Osteocyte (in vitro differentiated cells): ENCODE measurements at regions not wholly inside any gene's neighbourhood (a gene's known extent, or its start where the extent isn't known, plus 50 kb on each side); places are given as distances from the start of the nearest gene placed in this dataset.

Experiments used
- DNase-seq: peaks from one replicate; pipeline ENCODE4 v3.0.0; 2021; ENCODE audit warnings: mixed read lengths; ENCODE audit not compliant: unreplicated experiment; ENCODE audit errors: extremely low spot score
- H3K27ac Mint-ChIP-seq: one replicate; pipeline ENCODE4 v1.8.0; 2021; ENCODE audit warnings: mild to moderate bottlenecking, mixed read lengths; ENCODE audit not compliant: unreplicated experiment
- H3K27me3 Mint-ChIP-seq: one replicate; pipeline ENCODE4 v1.8.0; 2021; ENCODE audit warnings: mixed read lengths; ENCODE audit not compliant: unreplicated experiment
- H3K36me3 Mint-ChIP-seq: one replicate; pipeline ENCODE4 v1.8.0; 2021; ENCODE audit warnings: mixed read lengths; ENCODE audit not compliant: unreplicated experiment
- H3K4me1 Mint-ChIP-seq: one replicate; pipeline ENCODE4 v1.8.0; 2021; ENCODE audit warnings: mixed read lengths; ENCODE audit not compliant: unreplicated experiment
- H3K4me3 Mint-ChIP-seq: one replicate; pipeline ENCODE4 v1.8.0; 2021; ENCODE audit warnings: mild to moderate bottlenecking, moderate library complexity, mixed read lengths; ENCODE audit not compliant: unreplicated experiment
- H3K9me3 Mint-ChIP-seq: one replicate; pipeline ENCODE4 v1.8.0; 2021; ENCODE audit warnings: mixed read lengths; ENCODE audit not compliant: unreplicated experiment
- CTCF ChIP-seq: fragments of 200-600 bp; sonication (generic); IDR thresholded peaks from 2 replicates; pipeline ENCODE4 v1.5.0; 2021; ENCODE audit warnings: antibody characterized with exemption, mild to moderate bottlenecking, moderate library complexity

DNA sequence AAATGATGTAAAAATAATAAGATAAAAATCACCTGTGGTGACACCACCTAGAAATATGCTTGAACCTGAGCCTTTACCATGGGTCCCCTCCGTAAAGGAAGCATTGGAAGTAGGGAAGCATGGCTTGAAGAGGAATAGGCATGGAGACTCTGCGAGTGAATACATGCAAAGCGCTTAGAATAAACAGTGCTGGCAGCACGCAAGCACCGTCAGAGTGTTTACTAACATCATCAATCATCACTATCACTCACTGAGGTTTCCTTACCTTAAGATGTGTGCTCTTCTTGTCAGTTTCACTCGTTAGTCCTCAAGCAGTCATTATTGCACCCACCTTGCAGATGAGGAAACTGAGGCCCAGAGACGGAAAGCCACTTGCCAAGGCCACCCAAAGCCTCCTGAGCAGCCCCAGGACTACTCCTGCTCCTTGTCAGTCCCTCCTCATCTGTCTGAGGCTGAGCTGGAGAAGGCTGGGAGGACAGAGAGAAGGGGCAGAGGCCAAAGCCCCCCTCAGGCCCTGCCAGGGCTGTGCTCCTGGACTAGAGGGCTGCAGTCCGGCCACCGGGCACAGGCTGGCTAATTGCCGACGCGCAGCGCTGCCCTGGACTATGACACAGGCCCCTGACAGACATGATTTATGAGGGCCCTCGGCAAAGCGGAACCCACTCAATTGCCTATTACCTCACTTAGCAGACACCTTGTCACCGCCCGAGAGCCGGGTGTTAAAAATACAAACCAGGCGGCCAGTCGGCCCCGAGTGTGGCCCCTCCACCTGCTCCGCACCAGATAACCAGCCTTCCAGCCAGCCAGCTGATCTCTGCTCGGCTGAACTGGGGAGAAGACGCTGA, 168.9 kb downstream of the MN1 start:
- no peak for TF ChIP-seq CTCF
- no peaks in the 10 kb centered on the region for H3K36me3 Mint-ChIP-seq
- no peaks in the 10 kb centered on the region for H3K9me3 Mint-ChIP-seq
- no peaks in the 10 kb centered on the region for H3K27me3 Mint-ChIP-seq
- H3K4me1 Mint-ChIP-seq = peaks cover 12% of the 10 kb centered on the region
- no peak overlapping the region for H3K27ac Mint-ChIP-seq
- H3K4me3 Mint-ChIP-seq = no peak overlapping the region
- no peak for DNase-seq

- DNase-seq = no peak
These were observed 168.2 kb downstream of the MN1 start for GRCh38 chr22:27633296-27633871.

GRCh38 chr22:27634043-27634740, 167.4 kb downstream of the MN1 start:
- Mint-ChIP-seq H3K4me3 (no peak overlapping the region), H3K27me3 (no peaks in the 10 kb centered on the region), H3K4me1 (peaks cover 20% of the 10 kb centered on the region), H3K9me3 (no peaks in the 10 kb centered on the region), H3K27ac (no peak overlapping the region), H3K36me3 (no peaks in the 10 kb centered on the region)
- TF ChIP-seq CTCF = no peak
- DNase-seq = no peak

More at GRCh38 chr22:27633296-27633871, 168.2 kb downstream of the MN1 start:
- H3K27ac Mint-ChIP-seq = no peak overlapping the region
- H3K27me3 Mint-ChIP-seq = no peaks in the 10 kb centered on the region
- H3K9me3 Mint-ChIP-seq = no peaks in the 10 kb centered on the region
- H3K36me3 Mint-ChIP-seq = no peaks in the 10 kb centered on the region
- H3K4me1 Mint-ChIP-seq = peaks cover 16% of the 10 kb centered on the region
- H3K4me3 Mint-ChIP-seq = no peak overlapping the region
- no peak for TF ChIP-seq CTCF

DNA sequence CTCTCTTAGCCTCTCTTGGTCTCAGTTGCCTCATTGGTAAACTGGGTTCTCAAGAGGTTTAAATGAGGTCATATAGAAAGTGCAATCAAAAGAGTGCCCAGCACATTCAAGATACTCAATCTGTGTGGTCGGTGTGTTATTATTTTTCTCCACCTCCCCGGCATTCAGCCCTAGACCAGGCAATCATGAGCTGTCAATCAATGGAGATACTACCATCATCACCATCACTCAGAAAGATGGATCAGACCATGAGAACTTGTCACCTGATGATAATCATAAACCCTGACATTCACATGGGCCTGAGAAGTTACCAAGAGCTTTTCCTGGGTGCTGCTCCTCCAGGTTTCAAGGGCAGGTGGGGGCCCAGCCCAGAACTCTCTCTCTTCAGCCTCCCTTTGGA, 166.1 kb downstream of the MN1 start:
- TF ChIP-seq CTCF = no peak
- H3K4me3 Mint-ChIP-seq = no peak overlapping the region
- no peak for DNase-seq
- H3K36me3 Mint-ChIP-seq = no peaks in the 10 kb centered on the region
- no peaks in the 10 kb centered on the region for H3K27me3 Mint-ChIP-seq
- H3K27ac Mint-ChIP-seq = no peak overlapping the region
- H3K4me1 Mint-ChIP-seq = peaks cover 28% of the 10 kb centered on the region
- H3K9me3 Mint-ChIP-seq = no peaks in the 10 kb centered on the region

GRCh38 chr22:27635852-27636251, 165.7 kb downstream of the MN1 start:
- no peak overlapping the region for H3K27ac Mint-ChIP-seq
- H3K4me3 Mint-ChIP-seq = no peak overlapping the region
- H3K4me1 Mint-ChIP-seq = peaks cover 32% of the 10 kb centered on the region
- no peaks in the 10 kb centered on the region for H3K27me3 Mint-ChIP-seq
- no peak for DNase-seq
- no peaks in the 10 kb centered on the region for H3K9me3 Mint-ChIP-seq
- TF ChIP-seq CTCF = no peak
- H3K36me3 Mint-ChIP-seq = no peaks in the 10 kb centered on the region
